ENCODE measurements at regions not wholly inside any gene's neighbourhood (a gene's known extent, or its start where the extent isn't known, plus 50 kb on each side); places are given as distances from the start of the nearest gene placed in this dataset.

DNA sequence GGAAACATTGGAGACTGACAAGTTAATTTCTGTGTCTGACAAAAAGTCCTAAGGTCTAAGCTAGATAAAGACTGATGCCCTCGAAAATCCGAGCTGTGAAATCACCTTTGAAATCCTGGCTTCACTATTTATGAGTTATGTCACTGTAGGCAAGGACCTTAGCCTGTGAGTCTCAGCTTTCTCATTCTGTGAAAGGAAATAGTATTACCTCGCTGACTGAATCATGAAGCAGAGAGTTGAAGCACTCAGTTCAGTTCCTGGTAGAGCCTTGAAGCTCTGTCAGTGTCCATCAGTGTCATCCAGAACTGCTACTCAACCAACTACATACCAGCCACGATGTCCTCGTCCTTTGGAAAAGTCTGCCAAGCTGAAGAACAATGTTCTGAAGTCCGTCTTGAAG lies 1025.6 kb upstream of the GYPC start:
- no peak for TF ChIP-seq CTCF (conservative IDR thresholded peaks at IDR 0.05; ENCODE audit: low read depth, low read length)
- TF ChIP-seq EZH2 (IDR thresholded peaks at IDR 0.05; ENCODE audit: borderline replicate concordance, low read depth, low read length, poor library complexity, severe bottlenecking) = no peak
